ENCODE measurements at regions not wholly inside any gene's neighbourhood (a gene's known extent, or its start where the extent isn't known, plus 50 kb on each side); places are given as distances from the start of the nearest gene placed in this dataset.

GRCh38 chr20:61053889-61054288, 198.2 kb upstream of the CDH4 start:
- no peak for TF ChIP-seq POLR2A (IDR thresholded peaks at IDR 0.05)
- no peak for TF ChIP-seq CTCF (IDR thresholded peaks at IDR 0.05)

All from uterus (tissue), 2 donors.